Loucy (cell line): ENCODE measurements at regions not wholly inside any gene's neighbourhood (a gene's known extent, or its start where the extent isn't known, plus 50 kb on each side); places are given as distances from the start of the nearest gene placed in this dataset.

Experiments
- CTCF ChIP-seq: fragments of 200-600 bp; sonication (generic); conservative IDR thresholded peaks from 2 replicates; pipeline ENCODE4 v1.5.1; 2014; ENCODE audit warnings: mild to moderate bottlenecking, antibody characterized with exemption, low read length
- EZH2phosphoT487 ChIP-seq: fragments of 200-600 bp; IDR thresholded peaks from 2 replicates; pipeline ENCODE4 v1.6.1; 2018; ENCODE audit warnings: antibody characterized with exemption, mild to moderate bottlenecking, moderate library complexity, borderline replicate concordance

- TF ChIP-seq CTCF (no peak), EZH2phosphoT487 (no peak)
These were observed 127.9 kb downstream of the NRN1 start for GRCh38 chr6:5878792-5879191.
